K562 (cell line): ENCODE measurements at regions not wholly inside any gene's neighbourhood (a gene's known extent, or its start where the extent isn't known, plus 50 kb on each side); places are given as distances from the start of the nearest gene placed in this dataset.
A peak's percentile ranks its signal among the peaks of the same experiment; 100 is the strongest.

Experiments
- ATAC-seq: fragments of 200-7000 bp; cut with Tn5 transposase; 3 replicates; pipeline ENCODE4 v1.9.1; 2020; ENCODE audit warnings: moderate library complexity
- BruUV-seq: library from RNA; stranded (reverse); fragments of 400-500 nt; replicated peaks from 2 replicates; lab custom pipeline; 2021; lab: Mats Ljungman, UMichigan
- CTCF ChIA-PET: fragments of 300-600 bp; formaldehyde crosslinking; extraction: SDS; loops from one replicate; lab custom pipeline; 2021; ENCODE audit warnings: low intra/inter-chr PET ratio; lab: Yijun Ruan, JAX
- POLR2A ChIA-PET: fragments of 300-600, 350-650 bp; sonication (Branson Sonifier 250); formaldehyde crosslinking; extraction: SDS; loops from one replicate; lab custom pipeline; 2021; ENCODE audit warnings: antibody characterized with exemption, inconsistent platforms; lab: Yijun Ruan, JAX
- DNase-seq, 4 experiments: peaks; one replicate each; pipeline versions ENCODE4 v3.0.0 to v3.0.0-alpha.2; 2011 to 2018; ENCODE audit warnings: low spot score in 3 of 4, mixed read lengths in 3 of 4; ENCODE audit errors: extremely low read depth in 1 of 4
- FAIRE-seq: peaks from 2 replicates; lab custom pipeline; 2011; peaks lifted over from hg19 to GRCh38; lab: Jason Lieb, UNC
- H2AFZ ChIP-seq: 2 replicates; pipeline ENCODE4 v1.6.0; 2011; ENCODE audit warnings: low read depth, low read length, control low read depth, inconsistent platforms
- H3K27ac ChIP-seq: fragments of 200-600 bp; 3 replicates; pipeline ENCODE4 v1.8.0; 2011; ENCODE audit warnings: low read depth, mild to moderate bottlenecking, control low read depth, inconsistent platforms, low read length, moderate library complexity, mixed read lengths; ENCODE audit errors: extremely low read depth
- H3K27me3 ChIP-seq, 2 experiments: fragments of 300-600 bp in 1 of 2; 2 replicates in 1 of 2; 3 replicates in 1 of 2; pipeline versions ENCODE4 v1.6.0 to v1.8.0; 2011; ENCODE audit warnings: inconsistent platforms in 2 of 2, low read length in 2 of 2, mild to moderate bottlenecking in 1 of 2, mixed read lengths in 1 of 2, moderate library complexity in 1 of 2; ENCODE audit not compliant: control insufficient read depth in 2 of 2, insufficient read depth in 2 of 2
- H3K36me3 ChIP-seq: fragments of 300-600 bp; 3 replicates; pipeline ENCODE4 v1.8.0; 2011; ENCODE audit warnings: mild to moderate bottlenecking, low read length, inconsistent platforms; ENCODE audit not compliant: control insufficient read depth, insufficient read depth
- H3K4me1 ChIP-seq, 2 experiments: fragments of 200-600 bp in 1 of 2; replicated peaks in 1 of 2; 2 replicates in 1 of 2; 3 replicates in 1 of 2; pipeline versions ENCODE4 v1.5.1 to v1.8.0; 2011; ENCODE audit warnings: inconsistent platforms in 2 of 2, low read length in 2 of 2, mild to moderate bottlenecking in 1 of 2, mixed read lengths in 1 of 2, moderate library complexity in 1 of 2; ENCODE audit not compliant: control insufficient read depth in 2 of 2, insufficient read depth in 2 of 2
- H3K4me2 ChIP-seq: 2 replicates; pipeline ENCODE4 v1.6.1; 2011; ENCODE audit warnings: low read length, control low read depth, inconsistent platforms, mixed read lengths; ENCODE audit not compliant: insufficient read depth
- H3K4me3 ChIP-seq: fragments of 200-600 bp; sonication (generic), shearing (Covaris generic); 2 replicates; pipeline ENCODE4 v1.5.1; 2016; ENCODE audit warnings: control low read depth, inconsistent platforms
- H3K79me2 ChIP-seq: fragments of 200-600 bp; 3 replicates; pipeline ENCODE4 v1.8.0; 2011; ENCODE audit warnings: low read length, inconsistent platforms; ENCODE audit not compliant: control insufficient read depth, insufficient read depth
- H3K9ac ChIP-seq, 2 experiments: 2 replicates each; pipeline versions ENCODE4 v1.6.0 to v1.6.1; 2011; ENCODE audit warnings: low read depth in 2 of 2, low read length in 2 of 2, control low read depth in 1 of 2, inconsistent platforms in 1 of 2, mild to moderate bottlenecking in 1 of 2, mixed read lengths in 1 of 2; ENCODE audit not compliant: insufficient read depth in 1 of 2
- H3K9me1 ChIP-seq: one replicate; pipeline ENCODE4 v1.6.0; 2011; ENCODE audit warnings: inconsistent platforms, mild to moderate bottlenecking, low read length, moderate library complexity; ENCODE audit not compliant: control insufficient read depth, insufficient read depth
- H3K9me3 ChIP-seq: replicated peaks from 2 replicates; pipeline ENCODE4 v1.5.1; 2011; ENCODE audit warnings: low read depth, low read length, inconsistent platforms; ENCODE audit not compliant: control insufficient read depth, insufficient read depth
- H4K20me1 ChIP-seq: replicated peaks from 2 replicates; pipeline ENCODE4 v1.6.1; 2011; ENCODE audit warnings: low read length, inconsistent platforms, mixed read lengths; ENCODE audit not compliant: control insufficient read depth, insufficient read depth
- ATF1 ChIP-seq, 2 experiments: fragments of 450-650 bp in 1 of 2; IDR thresholded peaks; 2 replicates each; pipeline ENCODE4 v1.6.1; 2016; ENCODE audit warnings: missing compliant biosample characterization in 1 of 2, missing genetic modification characterization in 1 of 2
- BRF1 ChIP-seq: IDR thresholded peaks from 3 replicates; pipeline ENCODE4 v1.6.1; 2011; ENCODE audit warnings: borderline replicate concordance, mild to moderate bottlenecking; ENCODE audit not compliant: insufficient read length; ENCODE audit errors: extremely low read depth
- GMEB1 ChIP-seq: fragments of 250-450 bp; sonication (Bioruptor Pico); IDR thresholded peaks from 2 replicates; pipeline ENCODE4 v1.4.0; 2020; ENCODE audit warnings: mild to moderate bottlenecking
- NR3C1 ChIP-seq: sonication (generic); formaldehyde crosslinking; IDR thresholded peaks from 2 replicates; pipeline ENCODE4 v1.8.1; 2022; ENCODE audit warnings: missing genetic modification reagents
- RAD21 ChIP-seq, 2 experiments: fragments of 250-450 bp in 1 of 2; fragments of 450-650 bp in 1 of 2; sonication (Bioruptor Pico) in 1 of 2; formaldehyde crosslinking in 1 of 2; IDR thresholded peaks in 1 of 2; conservative IDR thresholded peaks in 1 of 2; 2 replicates each; pipeline versions ENCODE4 v1.4.0 to v1.8.0; 2020 to 2022; ENCODE audit warnings: mild to moderate bottlenecking in 2 of 2, moderate library complexity in 1 of 2
- REST ChIP-seq, 2 experiments: fragments of 450-650 bp; formaldehyde crosslinking in 1 of 2; IDR thresholded peaks; 2 replicates each; pipeline versions ENCODE4 v1.4.0 to v1.6.1; 2014 to 2020; ENCODE audit warnings: mild to moderate bottlenecking in 2 of 2, borderline replicate concordance in 1 of 2, low read depth in 1 of 2
- WGBS: fragments of 100-300 bp; shearing (Covaris generic); methylation state at CpG from one replicate; pipeline ENCODE4 v1.1.6; 2016; ENCODE audit warnings: low coverage, mixed read lengths; ENCODE audit not compliant: insufficient coverage; ENCODE audit errors: missing lambda C conversion rate; 5-methylcytosine and 5-hydroxymethylcytosine counted together
- in situ Hi-C: fragments of 300-500 bp; cut with MboI; formaldehyde crosslinking; loops from 4 replicates; pipeline ENCODE4 v1.15.0; 2018; ENCODE audit warnings: inconsistent platforms, mixed read lengths
- intact Hi-C: fragments of 100-400 bp; cut with micrococcal nuclease; formaldehyde crosslinking; loops from 2 replicates; pipeline ENCODE4 v1.14.2; 2022
- TF ChIP-seq, protein P1 (sequence below), 3 experiments: IDR thresholded peaks in 2 of 3; conservative IDR thresholded peaks in 1 of 3; 2 replicates each; pipeline ENCODE4 v1.5.1; 2011 to 2012; ENCODE audit warnings: low read length in 3 of 3, mild to moderate bottlenecking in 3 of 3, control low read depth in 2 of 3, improper control_type of control experiment in 1 of 3, inconsistent platforms in 1 of 3, low read depth in 1 of 3, mixed read lengths in 1 of 3, moderate library complexity in 1 of 3; ENCODE audit not compliant: insufficient read depth in 2 of 3

DNA sequence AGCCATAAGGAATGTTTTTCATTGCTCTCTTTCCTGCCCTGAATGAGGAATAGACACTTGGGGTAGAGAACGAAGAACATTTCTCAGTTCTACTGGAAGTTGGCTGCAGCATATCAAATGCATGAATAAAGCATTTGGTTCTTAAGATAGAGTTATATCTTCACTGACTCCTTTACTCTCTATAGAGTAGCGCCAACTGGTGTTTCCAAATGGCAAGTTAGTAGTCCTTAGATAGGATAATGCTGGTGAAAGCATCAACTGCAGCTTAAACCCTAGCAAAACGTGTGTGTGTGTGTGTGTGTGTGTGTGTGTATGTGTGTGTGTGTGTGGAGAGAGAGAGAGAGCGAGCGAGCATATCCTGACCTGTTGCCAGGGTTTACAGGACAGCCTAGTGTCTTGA, 62.2 kb upstream of the FRMPD4 start (continued):
- TF ChIP-seq GMEB1 (CRISPR knock-in tag): no peak
- no peak for TF ChIP-seq BRF1
- TF ChIP-seq ATF1 (CRISPR knock-in tag; IDR thresholded peaks at IDR 0.05): no peak
- no peak for TF ChIP-seq ATF1 (tag; IDR thresholded peaks at IDR 0.05)
- TF ChIP-seq, all 486 proteins: peak for 0

- in situ Hi-C loops (no loop called here), intact Hi-C loops (loop anchor here (1.0 kb wide), 1 partner anchor 621 kb away; no protein-coding TSS in a partner anchor)
- POLR2A ChIA-PET: no interaction called here
- Histone ChIP-seq H3K4me2 (no peak overlapping the region), H3K79me2 (no peaks in the 10 kb centered on the region), H2AFZ (no peak overlapping the region), H3K4me1 (no peaks in the 10 kb centered on the region), H3K9me3 (no peaks in the 10 kb centered on the region), H3K4me3 (no peak overlapping the region), H3K36me3 (no peaks in the 10 kb centered on the region), H3K27me3 (no peaks in the 10 kb centered on the region), H3K27ac (no peak overlapping the region), H3K9ac (no peak overlapping the region), H4K20me1 (no peaks in the 10 kb centered on the region), H3K9me1 (no peaks in the 10 kb centered on the region)
- DNase-seq (peak; percentile 8 to 24 (median 10)), FAIRE-seq (no peak), ATAC-seq (no peak)
- CTCF ChIA-PET: interaction anchor here (1.2 kb wide), 1 partner anchor 621 kb away, joined by 3 read pairs; no protein-coding TSS in a partner anchor
- 0% methylated on average over 1 of the region's 1 CpG for WGBS
- TF ChIP-seq NR3C1 (CRISPR knock-in tag): no peak
- TF ChIP-seq RAD21 (CRISPR knock-in tag; conservative IDR thresholded peaks at IDR 0.05 in 1 of 2, IDR thresholded peaks at IDR 0.05 in 1 of 2): peak; percentile 21 to 50; a peak in 2 of 4 replicates
- peak; percentile 11; the same call in 1 of the 2 replicates for TF ChIP-seq REST (IDR thresholded peaks at IDR 0.05; ENCODE audit: borderline replicate concordance)
- no peak for TF ChIP-seq REST (CRISPR knock-in tag; IDR thresholded peaks at IDR 0.05; ENCODE audit: low read depth)
- TF ChIP-seq, protein P1, sequence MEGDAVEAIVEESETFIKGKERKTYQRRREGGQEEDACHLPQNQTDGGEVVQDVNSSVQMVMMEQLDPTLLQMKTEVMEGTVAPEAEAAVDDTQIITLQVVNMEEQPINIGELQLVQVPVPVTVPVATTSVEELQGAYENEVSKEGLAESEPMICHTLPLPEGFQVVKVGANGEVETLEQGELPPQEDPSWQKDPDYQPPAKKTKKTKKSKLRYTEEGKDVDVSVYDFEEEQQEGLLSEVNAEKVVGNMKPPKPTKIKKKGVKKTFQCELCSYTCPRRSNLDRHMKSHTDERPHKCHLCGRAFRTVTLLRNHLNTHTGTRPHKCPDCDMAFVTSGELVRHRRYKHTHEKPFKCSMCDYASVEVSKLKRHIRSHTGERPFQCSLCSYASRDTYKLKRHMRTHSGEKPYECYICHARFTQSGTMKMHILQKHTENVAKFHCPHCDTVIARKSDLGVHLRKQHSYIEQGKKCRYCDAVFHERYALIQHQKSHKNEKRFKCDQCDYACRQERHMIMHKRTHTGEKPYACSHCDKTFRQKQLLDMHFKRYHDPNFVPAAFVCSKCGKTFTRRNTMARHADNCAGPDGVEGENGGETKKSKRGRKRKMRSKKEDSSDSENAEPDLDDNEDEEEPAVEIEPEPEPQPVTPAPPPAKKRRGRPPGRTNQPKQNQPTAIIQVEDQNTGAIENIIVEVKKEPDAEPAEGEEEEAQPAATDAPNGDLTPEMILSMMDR (IDR thresholded peaks at IDR 0.05 in 2 of 3, conservative IDR thresholded peaks at IDR 0.05 in 1 of 3; ENCODE audit: insufficient read depth in 2 of 3, low read depth in 1 of 3, low read length in 3 of 3): peak; percentile 18 to 44 (median 23); a peak in 3 of 6 replicates
- BruUV-seq: no TSS peak
These were observed 58.0 kb upstream of the FRMPD4 start for GRCh38 chrX:12080265-12080664.
